A673 (cell line): ENCODE measurements at regions not wholly inside any gene's neighbourhood (a gene's known extent, or its start where the extent isn't known, plus 50 kb on each side); places are given as distances from the start of the nearest gene placed in this dataset.
A peak's percentile ranks its signal among the peaks of the same experiment; 100 is the strongest.

Source experiments
- BruUV-seq: library from RNA; stranded (reverse); fragments of 400-500 nt; replicated peaks from 2 replicates; lab custom pipeline; 2021; lab: Mats Ljungman, UMichigan
- CTCF ChIA-PET: fragments of 300-600 bp; sonication (Branson Sonifier 250); formaldehyde crosslinking; loops from one replicate; lab custom pipeline; 2022; ENCODE audit warnings: antibody characterized with exemption; lab: Charles Lee
- POLR2A ChIA-PET: fragments of 300-600 bp; sonication (Branson Sonifier 250); formaldehyde crosslinking; loops from one replicate; lab custom pipeline; 2022; ENCODE audit warnings: antibody characterized with exemption; ENCODE audit not compliant: low non-redundant PET; lab: Charles Lee
- DNase-seq: peaks from one replicate; pipeline ENCODE4 v3.0.0-alpha.2; 2015; ENCODE audit warnings: low spot score
- H3K27ac ChIP-seq: fragments of 200-600 bp; sonication (generic); 2 replicates; pipeline ENCODE4 v1.5.1; 2016; ENCODE audit warnings: mixed run types, low read depth, mild to moderate bottlenecking, mixed read lengths, antibody characterized with exemption, low read length; ENCODE audit not compliant: poor library complexity, severe bottlenecking
- H3K27me3 ChIP-seq: fragments of 200-600 bp; sonication (generic); replicated peaks from 2 replicates; pipeline ENCODE4 v1.6.1; 2017; ENCODE audit warnings: mixed run types, low read depth, mild to moderate bottlenecking, mixed read lengths, antibody characterized with exemption, low read length; ENCODE audit not compliant: insufficient read depth, poor library complexity
- H3K36me3 ChIP-seq: fragments of 200-600 bp; sonication (generic); 2 replicates; pipeline ENCODE4 v1.6.1; 2016; ENCODE audit warnings: mixed run types, mild to moderate bottlenecking, mixed read lengths, antibody characterized with exemption, low read length; ENCODE audit not compliant: insufficient read depth, poor library complexity, severe bottlenecking
- H3K4me1 ChIP-seq: fragments of 200-600 bp; sonication (generic); 2 replicates; pipeline ENCODE4 v1.6.1; 2017; ENCODE audit warnings: mixed run types, mild to moderate bottlenecking, mixed read lengths, antibody characterized with exemption, low read length; ENCODE audit not compliant: insufficient read depth, poor library complexity, severe bottlenecking
- H3K4me3 ChIP-seq: fragments of 200-600 bp; sonication (generic); 2 replicates; pipeline ENCODE4 v1.5.1; 2016; ENCODE audit warnings: low read depth, mixed run types, mild to moderate bottlenecking, mixed read lengths, low read length; ENCODE audit not compliant: poor library complexity, severe bottlenecking
- H3K9me3 ChIP-seq: fragments of 200-600 bp; sonication (generic); 2 replicates; pipeline ENCODE4 v1.6.1; 2016; ENCODE audit warnings: mixed run types, low read depth, mild to moderate bottlenecking, mixed read lengths, antibody characterized with exemption, low read length; ENCODE audit not compliant: poor library complexity, severe bottlenecking
- EZH2 ChIP-seq: fragments of 200-600 bp; sonication (generic); IDR thresholded peaks from 2 replicates; pipeline ENCODE4 v1.6.1; 2017; ENCODE audit warnings: borderline replicate concordance, low read depth, mild to moderate bottlenecking, mixed read lengths, antibody characterized with exemption, low read length; ENCODE audit not compliant: poor library complexity, severe bottlenecking
- intact Hi-C: fragments of 100-400 bp; cut with micrococcal nuclease; formaldehyde crosslinking; loops from one replicate; pipeline ENCODE4 v1.10.0; 2022; ENCODE audit not compliant: unreplicated experiment
- TF ChIP-seq, protein P1 (sequence below): fragments of 300-800, 200-600 bp; sonication (generic); conservative IDR thresholded peaks from 2 replicates; pipeline ENCODE4 v1.5.1; 2017; ENCODE audit warnings: low read depth, mild to moderate bottlenecking, antibody characterized with exemption, low read length, moderate library complexity, mixed read lengths

- Histone ChIP-seq H3K9me3 (no peaks in the 10 kb centered on the region), H3K4me1 (peaks cover 31% of the 10 kb centered on the region), H3K27ac (peak overlapping the region; percentile 49), H3K36me3 (no peaks in the 10 kb centered on the region), H3K27me3 (no peaks in the 10 kb centered on the region), H3K4me3 (no peak overlapping the region)
- no peak for TF ChIP-seq EZH2
- TF ChIP-seq, protein P1, sequence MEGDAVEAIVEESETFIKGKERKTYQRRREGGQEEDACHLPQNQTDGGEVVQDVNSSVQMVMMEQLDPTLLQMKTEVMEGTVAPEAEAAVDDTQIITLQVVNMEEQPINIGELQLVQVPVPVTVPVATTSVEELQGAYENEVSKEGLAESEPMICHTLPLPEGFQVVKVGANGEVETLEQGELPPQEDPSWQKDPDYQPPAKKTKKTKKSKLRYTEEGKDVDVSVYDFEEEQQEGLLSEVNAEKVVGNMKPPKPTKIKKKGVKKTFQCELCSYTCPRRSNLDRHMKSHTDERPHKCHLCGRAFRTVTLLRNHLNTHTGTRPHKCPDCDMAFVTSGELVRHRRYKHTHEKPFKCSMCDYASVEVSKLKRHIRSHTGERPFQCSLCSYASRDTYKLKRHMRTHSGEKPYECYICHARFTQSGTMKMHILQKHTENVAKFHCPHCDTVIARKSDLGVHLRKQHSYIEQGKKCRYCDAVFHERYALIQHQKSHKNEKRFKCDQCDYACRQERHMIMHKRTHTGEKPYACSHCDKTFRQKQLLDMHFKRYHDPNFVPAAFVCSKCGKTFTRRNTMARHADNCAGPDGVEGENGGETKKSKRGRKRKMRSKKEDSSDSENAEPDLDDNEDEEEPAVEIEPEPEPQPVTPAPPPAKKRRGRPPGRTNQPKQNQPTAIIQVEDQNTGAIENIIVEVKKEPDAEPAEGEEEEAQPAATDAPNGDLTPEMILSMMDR, result no peak
- ChIA-PET CTCF (interaction anchor here (0.8 kb wide), 1 partner anchor 12 kb away, joined by 4 read pairs; no protein-coding TSS in a partner anchor), POLR2A (no interaction called here)
- intact Hi-C loops, result no loop called here
- no peak for DNase-seq
- BruUV-seq, result no TSS peak
Measured at GRCh38 chr3:103818398-103818797, 1383.6 kb downstream of the ZPLD1 start.

DNA sequence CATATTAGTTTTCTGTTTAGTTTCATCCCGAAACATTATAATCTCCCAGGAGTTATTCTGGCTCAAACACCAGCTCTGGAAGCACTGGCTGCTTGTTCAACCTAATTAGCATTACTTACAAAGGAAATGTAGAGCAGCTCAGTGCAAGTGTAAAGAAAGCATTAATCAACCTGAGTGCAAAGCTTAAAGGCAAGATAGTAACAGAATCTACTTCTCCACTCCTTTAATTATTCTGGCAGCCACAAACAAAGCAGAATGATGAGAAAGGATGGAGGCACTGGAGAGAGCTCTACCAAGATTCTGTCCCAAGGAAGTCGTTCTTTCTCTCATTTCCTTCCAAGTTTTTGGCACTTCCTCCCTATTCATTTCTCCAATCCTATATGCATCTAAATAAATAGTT is 1384.0 kb downstream of the ZPLD1 start:
- peak overlapping the region; percentile 49 for H3K27ac ChIP-seq
- intact Hi-C loops, result no loop called here
- CTCF ChIA-PET, result interaction anchor here (0.8 kb wide), 1 partner anchor 12 kb away, joined by 4 read pairs; no protein-coding TSS in a partner anchor

DNA sequence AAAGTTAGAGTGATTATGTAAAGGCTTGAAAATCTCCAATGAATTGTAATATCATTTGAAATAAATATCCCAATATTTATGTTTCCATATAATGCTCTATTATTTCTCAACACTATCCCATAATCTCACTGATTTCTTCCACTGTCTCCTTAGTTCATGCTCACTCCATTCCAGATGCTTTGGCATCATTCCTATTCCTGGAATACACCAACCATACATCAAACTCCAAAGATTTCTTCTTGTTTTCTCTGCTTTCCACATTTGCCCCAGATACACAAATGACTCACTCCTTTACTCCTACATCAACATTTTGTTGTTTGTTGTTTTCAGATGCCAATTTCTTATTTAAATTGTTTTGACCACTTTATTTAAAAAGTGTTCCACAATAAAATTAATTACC is 1390.8 kb downstream of the ZPLD1 start:
- POLR2A ChIA-PET, result no interaction called here
- TF ChIP-seq, protein P1, result no peak
- no peak for TF ChIP-seq EZH2
- DNase-seq, result no peak
- peaks cover 4% of the 10 kb centered on the region for H3K9me3 ChIP-seq
- no peak overlapping the region for H3K4me3 ChIP-seq
- no peaks in the 10 kb centered on the region for H3K27me3 ChIP-seq
- CTCF ChIA-PET, result no interaction called here
- H3K36me3 ChIP-seq, result no peaks in the 10 kb centered on the region
- peaks cover 14% of the 10 kb centered on the region for H3K4me1 ChIP-seq
- intact Hi-C loops, result no loop called here
- no peak overlapping the region for H3K27ac ChIP-seq
- BruUV-seq, result no TSS peak

More for the DNA sequence above, 1384.0 kb downstream of the ZPLD1 start:
- POLR2A ChIA-PET, result no interaction called here
- no peak for TF ChIP-seq EZH2
- TF ChIP-seq, protein P1, result no peak
- Histone ChIP-seq H3K27me3 (no peaks in the 10 kb centered on the region), H3K4me1 (peaks cover 32% of the 10 kb centered on the region), H3K36me3 (no peaks in the 10 kb centered on the region), H3K9me3 (no peaks in the 10 kb centered on the region), H3K4me3 (no peak overlapping the region)
- DNase-seq, result peak; percentile 64
- no TSS peak for BruUV-seq
